ENCODE measurements at regions not wholly inside any gene's neighbourhood (a gene's known extent, or its start where the extent isn't known, plus 50 kb on each side); places are given as distances from the start of the nearest gene placed in this dataset.

DNA sequence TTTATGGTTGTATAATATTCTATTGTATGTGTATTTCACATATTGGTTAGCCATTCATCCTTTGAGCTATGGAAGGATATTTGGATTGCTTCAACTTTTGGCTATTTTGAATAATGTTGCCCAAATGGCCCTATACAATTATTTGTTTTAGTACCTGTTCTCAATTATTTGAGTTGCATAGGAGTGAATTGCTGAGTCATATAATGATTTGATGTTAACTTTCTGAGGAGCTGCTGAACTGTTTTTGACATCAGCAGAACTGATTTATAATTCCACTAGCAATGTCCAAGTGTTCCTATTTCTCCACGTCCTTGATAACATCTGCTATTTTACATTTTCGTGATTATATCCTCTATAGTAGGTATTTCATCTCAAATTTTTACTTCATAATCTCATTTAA lies 839.9 kb downstream of the KCNT2 start:
- no peak for FAIRE-seq
- TF ChIP-seq CTCF (IDR thresholded peaks at IDR 0.05; ENCODE audit: insufficient read depth, low read length, severe bottlenecking): no peak
- DNase-seq (ENCODE audit: low read depth): no peak
- Histone ChIP-seq H3K36me3 (ENCODE audit: control insufficient read depth, insufficient read depth, low read length) (no peaks in the 10 kb centered on the region), H3K4me3 (ENCODE audit: low read depth, low read length) (no peak overlapping the region), H3K27me3 (ENCODE audit: control insufficient read depth, insufficient read depth, low read length) (no peaks in the 10 kb centered on the region)

- FAIRE-seq: no peak
- DNase-seq (ENCODE audit: low read depth): peak; percentile 53
These were observed 841.5 kb downstream of the KCNT2 start for GRCh38 chr1:195766709-195767108.

GRCh38 chr1:195765099-195765498 lies 843.1 kb downstream of the KCNT2 start:
- Histone ChIP-seq H3K4me3 (ENCODE audit: low read depth, low read length) (no peak overlapping the region), H3K27me3 (ENCODE audit: control insufficient read depth, insufficient read depth, low read length) (no peaks in the 10 kb centered on the region), H3K36me3 (ENCODE audit: control insufficient read depth, insufficient read depth, low read length) (no peaks in the 10 kb centered on the region)
- FAIRE-seq (no peak), DNase-seq (ENCODE audit: low read depth) (no peak)
- no peak for TF ChIP-seq CTCF (IDR thresholded peaks at IDR 0.05; ENCODE audit: insufficient read depth, low read length, severe bottlenecking)

More at GRCh38 chr1:195766709-195767108, 841.5 kb downstream of the KCNT2 start:
- Histone ChIP-seq H3K27me3 (ENCODE audit: control insufficient read depth, insufficient read depth, low read length) (no peaks in the 10 kb centered on the region), H3K4me3 (ENCODE audit: low read depth, low read length) (no peak overlapping the region), H3K36me3 (ENCODE audit: control insufficient read depth, insufficient read depth, low read length) (no peaks in the 10 kb centered on the region)
- TF ChIP-seq CTCF (IDR thresholded peaks at IDR 0.05; ENCODE audit: insufficient read depth, low read length, severe bottlenecking): no peak

DNA sequence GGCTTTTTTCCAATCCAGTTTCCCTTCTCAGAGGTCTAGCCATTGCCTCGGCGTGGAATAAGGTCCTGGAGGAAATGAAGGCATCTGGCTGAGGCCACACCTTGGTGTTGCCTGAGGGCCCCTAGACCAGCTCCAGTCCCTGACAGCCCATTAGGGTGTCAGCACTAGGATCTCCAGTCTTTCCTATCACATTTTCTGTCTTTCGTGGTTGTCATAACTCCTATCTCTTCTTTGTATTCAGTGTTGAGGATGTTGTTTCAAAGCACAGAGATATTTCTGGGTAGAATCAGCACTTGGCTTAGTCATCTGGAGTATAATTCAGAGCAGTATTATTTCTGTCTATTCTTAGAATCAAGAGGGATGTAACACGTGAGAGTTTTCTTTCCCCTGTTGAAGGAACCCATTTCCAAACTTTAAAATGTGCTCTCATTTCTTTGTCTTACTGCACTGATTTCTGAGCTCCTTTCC lies 844.3 kb downstream of the KCNT2 start:
- no peaks in the 10 kb centered on the region for H3K27me3 ChIP-seq (ENCODE audit: control insufficient read depth, insufficient read depth, low read length)
- H3K4me3 ChIP-seq (ENCODE audit: low read depth, low read length): no peak overlapping the region
- DNase-seq (ENCODE audit: low read depth): no peak
- no peak for TF ChIP-seq CTCF (IDR thresholded peaks at IDR 0.05; ENCODE audit: insufficient read depth, low read length, severe bottlenecking)
- no peak for FAIRE-seq
- H3K36me3 ChIP-seq (ENCODE audit: control insufficient read depth, insufficient read depth, low read length): no peaks in the 10 kb centered on the region

DNA sequence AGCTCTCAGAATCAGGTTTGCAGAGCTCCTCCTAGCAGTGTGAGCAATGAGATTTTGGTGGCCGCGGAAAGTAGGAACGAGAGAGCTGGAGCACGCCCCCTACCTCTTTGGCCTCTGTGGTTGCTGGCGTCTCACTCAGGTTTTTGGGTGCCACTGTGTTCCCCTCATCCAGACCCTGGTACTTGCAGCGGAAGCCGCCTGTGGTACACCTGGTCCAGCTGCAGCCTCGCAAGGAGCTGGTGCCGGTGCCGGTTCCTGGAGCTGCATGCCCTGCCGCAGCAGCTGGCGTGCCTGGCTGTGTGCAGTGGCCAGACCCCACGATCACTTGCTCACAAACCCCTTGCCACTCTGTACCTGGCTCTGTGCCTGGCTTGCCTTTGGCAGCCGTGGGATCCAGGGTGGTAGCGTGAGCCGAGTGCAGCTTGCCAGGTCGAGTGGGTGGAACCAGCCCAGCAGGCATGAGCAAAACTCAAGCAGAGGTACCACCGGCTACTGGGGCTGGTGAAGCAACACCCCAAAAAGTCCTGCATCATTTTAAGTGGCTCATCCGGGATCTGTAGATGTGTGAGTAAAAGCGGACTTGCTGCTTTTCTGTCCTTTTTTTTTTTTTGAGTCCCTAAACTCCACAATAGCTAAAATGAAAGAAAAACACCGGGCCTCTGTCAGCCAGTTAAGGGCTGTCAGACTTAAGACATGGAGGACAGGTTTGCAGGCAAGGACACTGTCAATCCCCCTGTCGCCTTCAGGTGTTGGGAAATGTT lies 844.9 kb downstream of the KCNT2 start:
- H3K36me3 ChIP-seq (ENCODE audit: control insufficient read depth, insufficient read depth, low read length): no peaks in the 10 kb centered on the region
- no peak for FAIRE-seq
- no peak for DNase-seq (ENCODE audit: low read depth)
- TF ChIP-seq CTCF (IDR thresholded peaks at IDR 0.05; ENCODE audit: insufficient read depth, low read length, severe bottlenecking): no peak
- H3K4me3 ChIP-seq (ENCODE audit: low read depth, low read length): no peak overlapping the region
- H3K27me3 ChIP-seq (ENCODE audit: control insufficient read depth, insufficient read depth, low read length): no peaks in the 10 kb centered on the region

DNA sequence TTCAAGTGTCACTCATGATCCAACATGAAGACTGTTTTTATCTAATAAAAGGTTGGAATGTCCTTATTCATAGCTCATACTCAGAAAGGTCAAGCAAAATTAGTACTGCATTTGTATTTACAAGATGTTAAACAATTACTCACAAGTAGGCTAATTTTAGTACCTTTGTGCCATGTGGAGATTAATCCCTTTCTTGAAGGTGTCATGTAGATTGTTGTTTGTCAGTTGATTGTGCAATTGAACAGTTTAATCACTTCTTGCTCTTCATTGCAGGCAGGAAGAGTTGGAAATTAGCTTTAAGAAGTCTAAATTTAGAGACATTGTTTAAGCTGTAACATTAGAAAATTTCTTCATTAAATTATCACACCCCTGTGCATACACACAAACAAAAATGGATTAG lies 847.1 kb downstream of the KCNT2 start:
- DNase-seq (ENCODE audit: low read depth) (peak; percentile 62), FAIRE-seq (no peak)
- no peaks in the 10 kb centered on the region for H3K27me3 ChIP-seq (ENCODE audit: control insufficient read depth, insufficient read depth, low read length)
- TF ChIP-seq CTCF (IDR thresholded peaks at IDR 0.05; ENCODE audit: insufficient read depth, low read length, severe bottlenecking): no peak
- H3K36me3 ChIP-seq (ENCODE audit: control insufficient read depth, insufficient read depth, low read length): no peaks in the 10 kb centered on the region
- no peak overlapping the region for H3K4me3 ChIP-seq (ENCODE audit: low read depth, low read length)

All from bronchial epithelial cell (primary cell).